NCI-H2029 (cell line): ENCODE measurements at regions not wholly inside any gene's neighbourhood (a gene's known extent, or its start where the extent isn't known, plus 50 kb on each side); places are given as distances from the start of the nearest gene placed in this dataset.
"Not testable (repeated sequence)": the region's sequence is repeated elsewhere in the genome, so short reads cannot be mapped to it uniquely, and the experiment has no call there.

Experiments
- DNase-seq: peaks from one replicate; lab custom pipeline; 2025; lab: John Stamatoyannopoulos, UW

DNA sequence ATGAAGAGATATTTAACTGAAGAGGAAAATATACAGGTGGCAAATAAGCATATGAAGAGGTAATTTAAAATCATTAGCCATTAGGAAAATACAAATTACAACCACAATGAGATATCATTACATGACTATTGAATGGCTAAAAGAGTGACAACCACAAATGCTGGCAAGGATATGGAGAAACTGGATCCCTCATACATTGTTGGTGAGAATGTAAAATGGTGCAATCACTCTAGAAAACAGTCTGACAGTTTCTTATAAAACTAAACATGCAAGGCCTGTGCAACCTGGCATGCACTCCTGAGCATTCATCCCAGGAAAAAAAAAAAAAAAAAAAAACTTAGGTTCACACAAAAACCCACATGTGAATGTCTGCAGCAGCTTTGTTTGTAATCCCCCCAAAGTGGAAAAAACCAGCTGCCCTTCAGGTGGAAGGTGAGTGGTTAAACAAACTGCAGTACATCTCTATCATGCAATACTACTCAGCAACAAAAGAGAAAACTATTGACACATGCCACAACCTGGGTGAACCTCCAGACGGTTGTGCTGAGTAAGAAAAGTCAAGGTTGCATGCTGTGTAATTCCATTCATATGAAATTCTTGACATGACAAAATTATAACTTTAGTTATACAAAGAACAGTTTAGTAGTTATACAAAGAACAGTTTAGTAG, 189.2 kb upstream of the IRF2BP2 start:
- DNase-seq = not testable (repeated sequence)

DNA sequence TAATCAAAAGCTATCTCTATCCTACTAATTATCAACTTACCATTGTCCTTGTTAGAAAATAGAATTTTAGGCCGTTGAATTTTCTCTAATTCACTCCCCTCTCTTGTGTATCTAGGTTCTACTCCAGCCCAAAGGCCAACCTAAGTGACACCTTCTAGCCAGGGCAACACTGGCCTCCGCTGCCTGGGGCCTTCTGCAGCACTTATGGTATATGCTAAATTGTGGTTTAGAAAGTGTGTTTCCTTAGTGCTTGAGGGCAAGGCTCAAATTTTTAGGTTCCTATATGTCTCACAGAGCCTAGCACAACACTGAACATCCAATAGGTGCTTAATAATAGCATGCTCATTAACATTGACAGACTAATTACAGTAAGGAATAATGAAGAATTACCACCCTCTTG, 187.2 kb upstream of the IRF2BP2 start:
- not testable (repeated sequence) for DNase-seq

DNA sequence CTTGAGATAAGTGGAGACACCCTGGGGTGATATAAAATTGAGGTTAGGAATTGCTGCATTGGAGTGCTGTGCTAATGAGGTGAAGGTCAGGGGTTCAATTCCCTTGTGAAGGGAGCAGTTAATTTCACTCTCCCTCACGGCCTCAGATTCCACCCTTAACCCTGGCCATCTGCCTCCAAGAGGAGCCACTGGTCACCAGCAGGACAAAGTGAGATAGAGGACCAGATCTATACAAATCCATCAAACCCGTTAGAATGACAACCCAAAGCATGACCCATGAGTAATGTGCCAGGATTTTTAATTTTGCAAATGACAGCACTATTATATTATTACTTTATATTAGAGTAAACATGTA, 186.4 kb upstream of the IRF2BP2 start:
- not testable (repeated sequence) for DNase-seq

DNA sequence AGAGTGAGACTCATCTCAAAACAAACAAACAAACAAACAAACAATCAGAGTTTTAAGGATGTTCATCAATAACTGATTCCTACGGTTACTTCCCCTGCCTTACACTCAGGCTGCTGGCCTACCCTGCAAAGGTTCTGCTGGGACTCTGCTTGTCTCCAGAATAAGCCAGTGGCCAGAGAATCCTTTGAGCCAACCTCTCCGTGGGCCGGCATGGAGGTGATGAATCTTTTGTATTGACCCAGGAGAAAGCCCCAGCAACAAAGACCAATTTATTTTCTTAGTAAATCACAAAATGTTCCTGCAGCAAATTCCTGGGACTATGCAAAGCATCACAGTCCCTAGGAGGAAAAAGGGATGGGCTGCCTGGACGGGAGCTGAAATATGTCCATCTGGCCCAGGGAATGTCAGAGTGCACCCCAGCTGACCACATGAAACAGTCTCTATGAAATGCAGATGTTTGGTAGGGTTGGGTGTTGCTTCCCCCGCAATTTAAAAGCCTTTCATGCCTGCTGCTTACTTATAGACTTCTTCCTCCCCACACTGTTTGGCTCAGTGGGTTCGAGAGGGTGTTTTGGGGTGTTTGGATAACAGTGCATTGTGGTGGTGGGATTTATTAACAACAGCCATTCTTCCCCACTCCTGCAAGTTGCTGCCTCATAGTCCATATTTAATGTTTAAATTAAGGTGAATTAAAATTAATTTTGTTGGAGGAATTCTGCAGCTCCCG, 185.9 kb upstream of the IRF2BP2 start:
- not testable (repeated sequence) for DNase-seq

DNA sequence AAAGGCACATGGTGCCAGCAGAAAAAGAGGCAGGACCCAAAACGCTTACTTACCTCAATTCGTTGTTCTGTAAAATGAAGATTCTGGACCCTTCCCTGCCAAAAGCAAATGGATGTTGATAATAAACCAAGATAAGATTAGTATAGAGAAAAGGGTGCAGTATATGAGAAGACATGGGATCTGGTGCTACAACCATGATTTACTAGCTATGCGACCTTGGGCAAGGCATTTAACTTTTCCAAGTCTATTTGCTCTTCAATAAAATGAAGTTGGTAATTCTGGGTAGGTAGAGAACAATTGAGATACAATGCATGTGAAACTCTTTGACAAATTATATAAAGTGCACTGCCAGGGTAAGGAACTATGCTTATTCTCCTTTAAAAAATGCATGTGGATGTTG, 185.0 kb upstream of the IRF2BP2 start:
- not testable (repeated sequence) for DNase-seq

DNA sequence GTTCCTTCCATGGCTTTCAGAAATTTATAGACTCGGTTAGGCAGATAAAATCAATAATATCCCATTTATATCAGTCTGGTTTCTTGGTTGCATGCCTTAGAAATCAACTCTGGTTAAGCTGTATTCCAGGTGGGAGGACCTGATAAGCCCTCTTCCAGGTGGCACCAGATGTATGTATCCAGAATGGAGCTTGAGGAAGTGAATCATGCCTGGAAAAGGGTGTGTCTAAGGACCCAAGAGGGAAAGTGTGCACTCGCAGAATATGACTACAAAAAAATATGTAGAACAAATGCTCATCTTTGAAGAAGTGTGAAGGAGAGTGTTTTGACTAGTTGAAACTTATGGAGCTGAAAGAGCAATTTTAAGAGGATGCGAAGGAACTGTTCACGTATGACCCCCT, 184.5 kb upstream of the IRF2BP2 start:
- DNase-seq = not testable (repeated sequence)

DNA sequence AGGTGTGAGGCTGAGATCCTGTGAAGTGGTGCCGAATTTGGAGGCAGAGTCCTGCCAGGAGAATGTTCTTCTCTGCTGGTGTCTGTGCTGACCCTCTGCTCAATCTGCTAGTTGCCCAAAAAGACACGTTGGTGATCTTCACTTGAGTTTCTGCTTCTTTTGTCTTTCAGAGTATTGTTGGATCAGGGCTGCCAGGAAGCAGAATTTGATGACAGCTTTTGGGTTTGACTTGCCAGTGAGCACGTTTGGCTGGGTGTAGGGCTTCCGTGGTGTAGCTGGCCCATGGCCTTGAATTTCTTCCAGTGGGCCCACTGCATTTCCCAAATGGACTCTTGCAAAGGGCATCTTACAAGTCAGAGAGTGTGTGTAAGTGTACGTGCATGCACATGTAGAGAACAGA, 183.9 kb upstream of the IRF2BP2 start:
- DNase-seq = not testable (repeated sequence)

DNA sequence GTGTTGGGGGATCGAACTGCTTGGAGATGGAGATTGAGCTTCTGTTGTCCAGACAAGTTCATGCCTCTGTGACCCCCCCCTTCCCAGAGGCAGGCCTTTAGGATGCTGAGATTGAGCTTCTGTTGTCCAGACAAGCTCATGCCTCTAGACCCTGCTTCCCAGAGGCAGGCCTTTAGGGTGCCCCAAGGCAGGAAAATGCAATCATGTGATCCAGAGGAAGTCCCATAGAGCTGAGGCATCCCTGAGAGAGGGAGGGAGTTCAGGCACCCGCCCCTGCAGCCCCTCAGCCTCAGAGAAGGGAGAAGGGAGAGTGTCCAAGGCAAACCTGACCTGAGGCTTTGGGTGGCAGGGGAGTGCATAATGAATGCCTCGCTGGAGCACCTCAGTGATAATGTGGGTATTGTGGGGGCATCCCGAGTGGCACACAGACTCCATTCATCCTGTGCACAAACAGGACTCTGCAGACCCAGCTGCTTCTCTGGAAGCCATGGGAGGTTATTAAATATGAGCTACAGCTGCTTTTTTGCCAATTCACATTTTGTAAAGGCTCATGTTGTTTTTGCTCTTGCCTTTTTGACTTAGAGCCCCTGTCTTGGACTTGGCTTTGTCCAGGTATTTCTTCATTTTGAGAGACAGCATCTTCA, 182.4 kb upstream of the IRF2BP2 start:
- not testable (repeated sequence) for DNase-seq

DNA sequence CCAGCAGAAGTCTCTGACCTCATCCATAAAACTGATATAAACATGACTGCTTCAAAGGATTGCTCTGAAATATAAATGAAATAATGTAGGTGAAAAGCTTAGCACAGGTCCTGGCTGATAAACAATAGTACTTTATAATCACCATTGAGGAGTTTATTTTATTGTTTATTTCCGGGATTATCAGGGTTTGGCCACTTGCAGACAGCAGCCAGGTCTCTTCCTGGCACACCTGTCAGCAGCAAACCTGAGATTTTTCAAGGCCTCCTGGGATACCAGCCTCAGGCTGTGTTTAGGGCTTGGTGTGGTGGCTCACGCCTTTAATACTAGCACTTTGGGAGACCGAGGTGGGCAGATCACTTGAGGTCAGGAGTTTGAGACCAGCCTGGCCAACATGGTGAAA, 181.6 kb upstream of the IRF2BP2 start:
- DNase-seq = not testable (repeated sequence)

DNA sequence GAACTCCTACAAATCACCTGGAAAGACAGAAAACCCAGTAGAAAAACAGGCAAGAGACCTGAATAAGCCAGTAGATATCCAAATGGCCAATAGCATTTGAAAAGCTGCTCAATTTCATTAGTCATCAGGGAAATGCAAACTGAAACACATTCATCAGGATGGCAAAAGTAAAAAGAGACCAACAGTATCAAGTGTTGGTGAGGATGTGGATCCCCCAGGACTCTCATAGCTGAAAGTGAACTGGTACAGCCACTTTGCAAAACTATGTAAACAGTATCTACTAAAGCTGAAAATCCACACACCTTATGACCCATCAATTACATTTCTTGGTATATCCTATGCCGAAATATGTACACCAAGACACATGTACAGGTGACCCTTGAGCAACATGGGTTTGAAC, 180.4 kb upstream of the IRF2BP2 start:
- DNase-seq = not testable (repeated sequence)

DNA sequence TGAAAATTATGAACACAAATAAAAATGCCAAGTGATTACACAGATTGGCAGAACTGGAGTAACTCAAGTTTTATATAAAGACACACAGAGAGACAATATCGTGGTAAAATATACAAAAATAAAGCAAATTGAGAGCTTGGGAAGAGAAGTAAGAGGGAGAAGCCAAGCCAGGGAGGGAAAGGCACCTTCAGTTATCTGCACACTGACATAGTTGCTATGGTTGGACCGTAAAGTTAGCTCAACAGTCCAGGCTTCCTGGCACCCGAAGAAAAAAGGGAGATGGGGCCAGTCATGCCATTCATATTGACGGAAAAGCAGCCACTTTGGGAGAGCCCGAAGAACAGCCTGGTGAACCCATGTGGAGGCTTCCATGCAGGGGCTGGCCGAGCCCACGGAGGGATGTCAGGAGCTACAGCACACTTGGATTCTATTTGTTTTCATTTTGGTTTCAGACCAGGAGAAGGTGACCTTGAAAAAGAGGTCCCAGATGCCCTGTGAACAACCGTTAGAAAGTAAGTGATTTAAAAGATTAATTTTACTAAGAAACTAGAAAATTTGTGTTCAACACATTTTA, 177.1 kb upstream of the IRF2BP2 start:
- not testable (repeated sequence) for DNase-seq

DNA sequence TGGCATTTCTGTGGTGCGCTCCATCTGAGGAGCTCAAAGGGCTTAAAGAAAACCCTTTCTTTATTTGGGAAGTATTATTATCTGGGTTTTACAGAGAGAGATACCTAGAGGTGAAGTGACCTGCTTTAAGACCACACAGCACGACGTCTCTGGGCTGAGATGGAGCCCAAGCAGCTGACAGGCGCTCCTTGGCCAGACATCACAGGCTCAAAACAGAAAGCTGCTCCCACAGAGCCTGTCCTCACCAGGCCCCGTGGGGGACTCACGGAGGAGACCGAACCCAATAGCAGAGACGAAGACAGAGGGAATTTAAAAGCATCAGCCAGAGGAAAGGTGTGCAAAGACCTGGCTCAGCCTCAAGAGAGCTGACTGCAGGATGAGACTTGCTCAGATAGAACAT, 175.9 kb upstream of the IRF2BP2 start:
- DNase-seq = not testable (repeated sequence)

DNA sequence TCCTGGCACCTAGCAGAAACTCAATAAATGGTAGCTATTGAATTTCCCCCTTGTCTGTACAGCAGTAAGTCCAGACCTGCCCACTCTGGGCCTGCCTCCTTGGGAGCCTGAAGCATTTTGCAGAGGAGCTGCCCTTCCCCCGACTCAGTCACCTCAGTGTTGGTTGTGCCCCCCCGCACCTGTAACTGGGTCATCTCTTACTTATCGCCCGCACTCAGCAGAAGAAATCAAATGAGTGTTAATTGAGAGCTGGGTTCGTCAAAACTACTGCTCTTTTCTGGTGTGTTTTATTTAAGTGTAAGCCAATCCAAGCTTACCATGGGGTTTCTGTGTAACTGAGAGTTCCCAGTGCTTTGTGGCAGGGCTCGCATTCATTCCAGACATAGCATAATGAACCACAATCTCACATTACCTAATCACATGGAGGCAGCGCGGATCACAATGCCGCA, 175.5 kb upstream of the IRF2BP2 start:
- not testable (repeated sequence) for DNase-seq

DNA sequence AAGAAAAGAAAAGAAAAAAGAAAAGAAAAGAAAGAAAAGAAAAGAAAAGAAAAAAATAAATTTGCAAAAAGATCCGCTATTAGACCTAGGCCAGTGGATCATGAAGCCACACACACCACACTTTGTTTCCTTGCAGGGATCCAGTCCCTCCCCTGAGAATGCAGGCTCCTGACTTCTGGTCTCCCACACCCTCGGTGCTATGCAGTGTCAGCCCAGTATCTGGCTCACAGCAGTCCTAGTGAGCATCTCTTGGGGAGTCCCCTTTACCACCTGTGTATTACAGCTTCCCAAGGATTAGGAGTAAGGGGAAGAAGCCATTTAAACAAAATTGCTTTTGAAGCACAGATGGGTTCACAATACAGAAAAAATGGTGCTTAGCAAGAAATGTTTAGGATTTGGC, 174.1 kb upstream of the IRF2BP2 start:
- not testable (repeated sequence) for DNase-seq

DNA sequence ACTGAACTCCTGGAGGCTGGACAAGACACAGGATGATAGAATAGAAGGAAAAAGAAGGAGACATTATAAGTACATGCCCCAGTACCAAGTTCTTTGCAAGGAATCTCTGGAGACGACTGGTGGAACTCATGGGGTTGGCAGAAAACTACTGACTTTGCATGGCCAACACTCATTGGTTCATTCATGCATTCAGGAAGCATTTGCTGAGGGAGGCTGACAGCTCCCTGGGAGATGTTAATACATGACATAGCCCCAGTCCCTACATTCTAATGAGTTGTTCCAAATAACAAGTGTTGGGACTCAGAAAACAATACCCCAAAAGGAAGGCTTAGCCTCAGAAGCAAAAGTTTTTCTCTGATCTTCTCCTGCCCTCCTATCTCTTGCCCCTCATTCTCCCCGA, 172.8 kb upstream of the IRF2BP2 start:
- DNase-seq = no peak

DNA sequence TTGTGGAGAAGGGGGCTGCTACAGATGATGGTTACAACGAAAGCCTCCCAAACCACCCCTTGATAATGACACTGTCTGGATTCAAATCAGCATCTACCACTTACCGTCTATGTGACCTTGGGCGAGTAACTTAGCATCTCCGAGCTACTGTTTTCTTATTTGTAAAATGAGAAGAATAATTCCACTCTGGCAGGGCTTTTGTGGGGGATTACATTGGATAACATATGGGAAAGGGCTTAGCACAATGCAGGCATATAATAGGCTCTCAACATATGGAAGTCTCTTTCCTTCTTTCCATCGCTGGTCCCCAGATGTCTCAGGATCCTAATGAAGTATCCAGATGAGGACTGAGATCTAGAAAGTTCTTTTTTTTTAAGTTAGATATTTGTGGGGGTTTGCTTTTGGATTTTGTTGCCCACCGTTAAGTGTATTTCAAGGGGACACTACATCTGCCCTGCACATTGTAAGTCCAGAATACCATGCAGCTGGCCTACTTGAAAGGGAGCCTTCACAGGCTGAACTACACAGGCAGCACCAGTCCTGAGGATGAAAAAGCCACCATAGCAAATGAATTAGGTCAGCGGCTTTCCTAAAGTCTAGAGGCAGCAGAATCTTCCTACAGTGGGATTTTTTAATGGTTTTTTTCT, 172.2 kb upstream of the IRF2BP2 start:
- DNase-seq = no peak

DNA sequence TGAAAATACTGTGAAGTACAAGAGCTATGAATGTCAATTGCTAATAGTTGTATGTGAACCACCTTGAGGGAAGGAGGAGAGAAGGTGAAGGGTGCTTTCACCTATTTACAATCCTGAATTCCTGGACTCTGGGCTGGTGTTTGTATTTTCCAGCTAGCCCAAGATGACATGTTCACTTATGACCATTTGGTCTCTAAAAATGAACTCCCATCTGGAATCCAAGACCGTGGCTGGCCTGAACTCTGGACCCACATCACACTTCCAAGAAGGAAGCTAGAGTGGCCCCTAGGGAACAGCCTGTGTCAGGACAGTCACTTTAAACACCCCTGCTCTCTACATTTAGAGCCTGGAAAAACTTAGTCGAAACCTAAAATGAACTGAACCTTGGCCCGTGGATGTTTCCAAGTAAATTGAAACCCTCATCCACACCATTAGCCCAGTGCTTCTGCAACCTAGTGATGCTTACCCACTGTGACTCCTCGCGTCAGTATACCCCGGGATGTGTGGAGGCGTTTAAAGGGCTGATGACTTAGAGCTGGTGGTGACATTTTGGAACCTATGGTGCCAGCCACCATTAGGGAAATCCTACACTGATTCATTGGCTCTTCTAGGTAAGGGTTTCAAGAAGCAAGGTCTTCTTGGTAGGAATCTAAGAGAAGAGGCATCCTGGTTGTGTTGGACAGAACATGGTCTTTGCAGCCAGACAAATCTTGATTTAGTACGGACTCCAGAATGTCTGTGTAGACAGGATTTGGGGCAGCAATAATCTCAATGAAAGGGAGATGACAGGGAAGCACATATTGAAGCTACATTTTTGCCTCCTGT, 171.5 kb upstream of the IRF2BP2 start:
- DNase-seq = no peak

DNA sequence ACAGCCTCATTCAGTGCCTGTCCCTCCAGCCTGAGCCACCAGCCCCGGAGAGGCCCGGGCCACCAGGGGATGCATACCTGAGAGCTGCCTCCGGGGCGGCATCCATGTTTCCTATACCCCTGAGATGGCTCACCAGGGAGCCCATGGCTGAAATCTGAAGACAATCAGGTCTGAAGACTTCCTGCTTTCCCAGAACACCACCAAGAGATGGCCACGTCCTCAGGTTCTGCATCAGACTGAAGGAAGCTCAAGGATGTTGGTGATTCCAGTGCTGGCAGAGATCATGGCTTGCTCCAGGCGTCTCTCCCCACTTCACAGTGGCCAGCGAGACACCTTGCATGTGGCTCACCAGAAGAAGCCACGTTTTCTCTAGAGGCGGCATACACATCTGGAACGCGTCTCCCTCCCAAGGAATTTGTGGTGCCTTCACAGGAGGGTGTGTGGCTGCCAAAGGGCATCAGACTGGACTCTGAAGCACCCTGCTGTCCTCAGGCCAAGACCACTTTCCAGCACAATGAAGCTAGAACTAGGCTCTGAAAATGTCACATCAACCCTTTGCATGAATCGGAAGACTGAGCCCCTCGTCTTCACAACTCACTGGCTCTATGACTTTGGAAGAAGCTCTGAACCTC, 170.7 kb upstream of the IRF2BP2 start:
- no peak for DNase-seq

DNA sequence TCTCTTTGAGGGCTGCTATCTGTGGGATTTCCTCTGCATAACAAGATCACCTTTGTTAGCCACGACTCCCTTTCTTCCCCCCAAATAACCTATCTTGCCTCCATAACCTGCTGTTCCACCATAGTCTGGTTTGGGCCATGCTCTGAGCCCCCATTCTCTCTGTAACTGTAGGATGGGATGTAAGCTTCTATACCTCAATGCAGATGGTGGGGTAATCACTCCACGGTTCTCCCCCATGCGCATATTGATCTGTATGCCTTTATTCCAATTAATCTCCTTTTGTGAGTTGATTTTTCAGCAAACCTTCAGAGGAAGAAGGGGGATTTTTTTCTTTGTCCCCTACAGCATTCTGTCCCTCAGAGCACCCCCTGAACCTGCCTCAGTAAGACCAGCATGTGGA, 170.1 kb upstream of the IRF2BP2 start:
- no peak for DNase-seq

DNA sequence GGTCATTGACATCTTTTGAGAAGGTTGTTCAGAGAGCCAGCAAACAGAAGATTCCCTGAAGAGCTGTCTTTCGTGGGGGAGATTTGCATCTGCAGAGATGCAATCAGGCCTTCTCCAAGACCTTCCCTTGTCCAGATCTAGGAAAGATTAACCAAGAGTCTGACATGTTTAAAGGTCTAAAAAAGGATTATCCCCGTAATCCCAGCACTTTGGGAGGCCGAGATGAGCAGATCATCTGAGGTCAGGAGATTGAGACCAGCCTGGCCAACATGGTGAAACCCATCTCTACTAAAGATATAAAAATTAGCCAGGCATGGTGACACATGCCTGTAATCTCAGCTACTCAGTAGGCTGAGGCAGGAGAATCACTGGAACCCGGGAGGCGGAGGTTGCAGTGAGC, 169.6 kb upstream of the IRF2BP2 start:
- DNase-seq = not testable (repeated sequence)

DNA sequence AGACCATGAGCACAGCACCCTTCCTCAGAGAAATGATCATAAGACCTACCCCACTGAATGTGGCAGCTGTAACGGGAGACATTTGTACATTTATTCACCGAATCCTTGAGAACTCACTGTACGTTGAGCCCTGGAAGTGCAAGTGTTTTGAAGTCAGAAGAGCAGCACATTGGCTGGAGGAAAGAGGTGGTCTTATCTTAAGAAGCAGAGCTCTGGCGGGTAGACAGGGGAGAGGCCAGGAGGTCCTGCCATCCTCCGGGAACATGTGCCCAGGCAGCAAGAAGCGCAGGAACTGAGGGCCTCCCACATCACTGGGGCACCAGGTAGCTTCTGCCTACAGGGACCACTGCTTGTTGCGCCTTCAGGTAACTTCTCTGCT, 169.2 kb upstream of the IRF2BP2 start:
- DNase-seq = no peak
